H9 (cell line): ENCODE measurements at regions not wholly inside any gene's neighbourhood (a gene's known extent, or its start where the extent isn't known, plus 50 kb on each side); places are given as distances from the start of the nearest gene placed in this dataset.
"Not testable (repeated sequence)": the region's sequence is repeated elsewhere in the genome, so short reads cannot be mapped to it uniquely, and the experiment has no call there.

Experiments used
- DNase-seq: peaks from one replicate; pipeline ENCODE4 v3.0.0-alpha.2; 2017
- H2AFZ ChIP-seq: one replicate; pipeline ENCODE4 v1.6.1; 2013; ENCODE audit warnings: mild to moderate bottlenecking, low read length, control low read depth, moderate library complexity
- H2AK5ac ChIP-seq: 2 replicates; pipeline ENCODE4 v1.6.1; 2013; ENCODE audit warnings: low read length, control low read depth, mixed read lengths; ENCODE audit not compliant: insufficient read length
- H2BK120ac ChIP-seq: one replicate; pipeline ENCODE4 v1.6.1; 2013; ENCODE audit warnings: low read depth, mild to moderate bottlenecking, low read length, control low read depth, inconsistent platforms; ENCODE audit not compliant: poor library complexity, severe bottlenecking
- H2BK12ac ChIP-seq: 2 replicates; pipeline ENCODE4 v1.6.1; 2013; ENCODE audit warnings: low read length, control low read depth, mixed read lengths, low read depth; ENCODE audit not compliant: insufficient read length
- H2BK15ac ChIP-seq: 2 replicates; pipeline ENCODE4 v1.6.1; 2013; ENCODE audit warnings: low read depth, low read length, control low read depth
- H2BK20ac ChIP-seq: one replicate; pipeline ENCODE4 v1.6.1; 2013; ENCODE audit warnings: low read depth, mild to moderate bottlenecking, low read length, control low read depth, inconsistent platforms; ENCODE audit not compliant: poor library complexity, severe bottlenecking
- H2BK5ac ChIP-seq: 2 replicates; pipeline ENCODE4 v1.6.1; 2013; ENCODE audit warnings: low read length, control low read depth, mixed read lengths; ENCODE audit not compliant: insufficient read length
- H3K14ac ChIP-seq: 2 replicates; pipeline ENCODE4 v1.6.1; 2013; ENCODE audit warnings: low read length, control low read depth; ENCODE audit not compliant: insufficient read depth
- H3K18ac ChIP-seq: 2 replicates; pipeline ENCODE4 v1.6.1; 2013; ENCODE audit warnings: low read depth, mild to moderate bottlenecking, mixed read lengths, low read length, control low read depth; ENCODE audit not compliant: insufficient read length
- H3K23ac ChIP-seq: 2 replicates; pipeline ENCODE4 v1.6.1; 2013; ENCODE audit warnings: low read length, control low read depth, mixed read lengths, low read depth; ENCODE audit not compliant: insufficient read length
- H3K23me2 ChIP-seq: 2 replicates; pipeline ENCODE4 v1.6.1; 2013; ENCODE audit warnings: low read depth, mild to moderate bottlenecking, mixed read lengths, low read length, control low read depth; ENCODE audit not compliant: insufficient read length, poor library complexity, severe bottlenecking
- H3K27ac ChIP-seq: 2 replicates; pipeline ENCODE4 v1.5.1; 2013; ENCODE audit warnings: low read length, control low read depth, mixed read lengths, low read depth; ENCODE audit not compliant: insufficient read length
- H3K27me3 ChIP-seq: 2 replicates; pipeline ENCODE4 v1.6.1; 2013; ENCODE audit warnings: low read length, control low read depth, inconsistent platforms; ENCODE audit not compliant: insufficient read depth
- H3K4ac ChIP-seq: 2 replicates; pipeline ENCODE4 v1.6.1; 2013; ENCODE audit warnings: low read depth, mild to moderate bottlenecking, control low read depth, inconsistent platforms, low read length, moderate library complexity
- H3K4me1 ChIP-seq: 2 replicates; pipeline ENCODE4 v1.6.1; 2013; ENCODE audit warnings: low read length, control low read depth, inconsistent platforms; ENCODE audit not compliant: insufficient read depth
- H3K4me2 ChIP-seq: 2 replicates; pipeline ENCODE4 v1.6.1; 2013; ENCODE audit warnings: low read length, control low read depth, mixed read lengths; ENCODE audit not compliant: insufficient read length, insufficient read depth
- H3K56ac ChIP-seq: 2 replicates; pipeline ENCODE4 v1.6.1; 2013; ENCODE audit warnings: low read depth, mild to moderate bottlenecking, mixed read lengths, low read length, control low read depth; ENCODE audit not compliant: insufficient read length
- H3K79me1 ChIP-seq: 2 replicates; pipeline ENCODE4 v1.6.1; 2013; ENCODE audit warnings: low read depth, mild to moderate bottlenecking, moderate library complexity, low read length, control low read depth, inconsistent platforms; ENCODE audit not compliant: insufficient read depth, poor library complexity, severe bottlenecking
- H3K79me2 ChIP-seq: 2 replicates; pipeline ENCODE4 v1.6.1; 2013; ENCODE audit warnings: low read length, control low read depth, inconsistent platforms; ENCODE audit not compliant: insufficient read depth
- H3K9ac ChIP-seq: 2 replicates; pipeline ENCODE4 v1.6.1; 2013; ENCODE audit warnings: low read length, control low read depth, mixed read lengths; ENCODE audit not compliant: insufficient read length; ENCODE audit errors: extremely low read depth
- H3K9me3 ChIP-seq: one replicate; pipeline ENCODE4 v1.6.1; 2013; ENCODE audit warnings: low read depth, low read length, inconsistent platforms; ENCODE audit not compliant: control insufficient read depth
- H3T11ph ChIP-seq: one replicate; pipeline ENCODE4 v1.6.1; 2013; ENCODE audit warnings: mild to moderate bottlenecking, low read length, control low read depth, inconsistent platforms
- H4K20me1 ChIP-seq: one replicate; pipeline ENCODE4 v1.6.1; 2013; ENCODE audit not compliant: control insufficient read depth, insufficient read length, insufficient read depth
- H4K5ac ChIP-seq: 2 replicates; pipeline ENCODE4 v1.6.1; 2013; ENCODE audit warnings: low read depth, mild to moderate bottlenecking, mixed read lengths, low read length, control low read depth; ENCODE audit not compliant: insufficient read length
- H4K8ac ChIP-seq: replicated peaks from 2 replicates; pipeline ENCODE4 v1.6.1; 2013; ENCODE audit warnings: low read length, control low read depth, mixed read lengths, low read depth; ENCODE audit not compliant: insufficient read length
- H4K91ac ChIP-seq: 2 replicates; pipeline ENCODE4 v1.6.1; 2013; ENCODE audit warnings: low read depth, mild to moderate bottlenecking, moderate library complexity, mixed read lengths, low read length, control low read depth; ENCODE audit not compliant: insufficient read length
- H3K27ac Mint-ChIP-seq, 3 experiments: 2 replicates in 2 of 3; 3 replicates in 1 of 3; pipeline ENCODE4 v1.8.0; 2020 to 2021; ENCODE audit warnings: mixed read lengths in 3 of 3, mild to moderate bottlenecking in 1 of 3, moderate library complexity in 1 of 3
- H3K27me3 Mint-ChIP-seq: 2 replicates; pipeline ENCODE4 v1.8.0; 2021; ENCODE audit warnings: low read depth, mild to moderate bottlenecking, moderate library complexity, mixed read lengths
- H3K36me3 Mint-ChIP-seq, 3 experiments: 2 replicates in 2 of 3; 3 replicates in 1 of 3; pipeline ENCODE4 v1.8.0; 2020 to 2021; ENCODE audit warnings: low read depth in 3 of 3, mixed read lengths in 3 of 3; ENCODE audit not compliant: insufficient read depth in 1 of 3
- H3K4me1 Mint-ChIP-seq, 2 experiments: 2 replicates each; pipeline ENCODE4 v1.8.0; 2020; ENCODE audit warnings: mixed read lengths in 2 of 2
- H3K4me3 Mint-ChIP-seq, 2 experiments: 2 replicates in 1 of 2; 3 replicates in 1 of 2; pipeline ENCODE4 v1.8.0; 2020 to 2021; ENCODE audit warnings: mild to moderate bottlenecking in 2 of 2, mixed read lengths in 2 of 2, moderate library complexity in 1 of 2
- H3K9me3 Mint-ChIP-seq, 2 experiments: 2 replicates in 1 of 2; 3 replicates in 1 of 2; pipeline ENCODE4 v1.8.0; 2020; ENCODE audit warnings: mild to moderate bottlenecking in 2 of 2, mixed read lengths in 2 of 2, moderate library complexity in 1 of 2
- WGBS: extraction: QIAGEN DNeasy Blood & Tissue Kit; methylation state at CpG from one replicate; pipeline ENCODE4 v1.1.7; 2013; ENCODE audit warnings: missing lambda C conversion rate, low lambda C conversion rate, mixed read lengths; ENCODE audit not compliant: insufficient read length; ENCODE audit errors: extremely low coverage; 5-methylcytosine and 5-hydroxymethylcytosine counted together

DNA sequence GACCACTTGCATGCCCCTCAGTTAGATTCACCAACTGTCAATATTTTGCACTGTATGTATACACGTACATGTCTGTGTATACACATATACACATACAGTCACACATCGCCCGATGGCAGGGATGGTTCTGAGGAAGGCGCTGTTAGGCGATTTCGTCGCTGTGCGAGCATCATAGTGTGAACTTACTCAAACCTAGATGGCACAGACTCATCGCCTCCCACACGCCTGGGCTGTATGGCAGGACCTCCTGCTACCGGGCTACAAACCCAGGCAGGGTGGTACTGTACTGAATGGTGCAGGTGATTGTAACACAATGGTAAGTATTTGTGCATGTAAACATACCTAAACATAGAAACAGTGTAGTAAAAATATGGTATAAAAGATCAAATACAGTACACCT, 57.2 kb upstream of the LRPAP1 start:
- WGBS, result no CpG with 5 or more reads among the region's 11 CpGs
- not testable (repeated sequence) for H3K27ac Mint-ChIP-seq, H3K4ac ChIP-seq, H3K18ac ChIP-seq, H3K23me2 ChIP-seq, H3K14ac ChIP-seq, H3K27me3 ChIP-seq, H2BK5ac ChIP-seq, H4K8ac ChIP-seq, H3K23ac ChIP-seq, H2BK20ac ChIP-seq, H2BK15ac ChIP-seq, H3K9ac ChIP-seq, H3K56ac ChIP-seq, H4K20me1 ChIP-seq, H3K27ac ChIP-seq, H4K91ac ChIP-seq, H3K79me2 ChIP-seq, H2BK120ac ChIP-seq, H4K5ac ChIP-seq, H2AFZ ChIP-seq, H3K4me1 Mint-ChIP-seq, H3T11ph ChIP-seq, H2AK5ac ChIP-seq, H3K9me3 Mint-ChIP-seq, H3K4me2 ChIP-seq, H3K4me1 ChIP-seq, H3K79me1 ChIP-seq, H2BK12ac ChIP-seq, H3K9me3 ChIP-seq, H3K4me3 Mint-ChIP-seq, H3K36me3 Mint-ChIP-seq, DNase-seq
- peaks cover 29% of the 10 kb centered on the region for H3K27me3 Mint-ChIP-seq

DNA sequence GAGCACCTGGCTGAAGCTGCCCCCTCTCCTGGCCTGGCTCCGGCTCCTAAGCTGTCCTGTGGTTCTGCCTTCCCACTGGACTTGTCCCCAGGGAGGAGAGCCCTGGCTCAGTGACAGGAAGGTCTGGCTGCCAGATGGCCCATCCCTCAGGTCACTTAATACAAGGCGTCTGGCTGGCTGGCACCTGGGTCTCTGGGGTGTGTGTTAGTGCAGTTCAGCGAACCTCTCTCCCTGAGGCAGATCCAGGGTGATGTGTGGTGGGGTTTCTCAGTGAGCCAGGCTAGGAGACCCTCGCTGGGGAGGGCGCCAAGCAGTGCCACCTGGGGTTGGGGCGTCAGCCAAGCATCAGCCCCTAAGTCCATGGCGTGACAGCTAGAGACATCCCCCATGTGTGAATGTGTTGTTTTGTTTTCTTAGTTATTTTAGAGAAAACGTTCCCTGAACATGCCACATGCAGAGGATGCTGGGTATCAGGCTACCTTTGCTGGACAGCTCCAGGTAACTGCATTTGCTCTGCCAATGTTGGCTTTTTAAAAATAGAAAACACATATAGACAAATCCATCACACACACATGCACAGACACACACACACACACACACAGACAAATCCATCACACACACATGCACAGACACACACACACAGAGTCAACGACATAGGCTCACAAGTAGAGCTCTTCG, 56.4 kb upstream of the LRPAP1 start:
- not testable (repeated sequence) for H3K79me2 ChIP-seq, H3K4me1 Mint-ChIP-seq, H4K8ac ChIP-seq, H3K4me3 Mint-ChIP-seq, H3K9me3 Mint-ChIP-seq, H3K23me2 ChIP-seq, H2BK5ac ChIP-seq, H3K27ac Mint-ChIP-seq, H3T11ph ChIP-seq, H2BK15ac ChIP-seq, H2AFZ ChIP-seq, H3K79me1 ChIP-seq, H4K20me1 ChIP-seq, H3K56ac ChIP-seq, H3K4me1 ChIP-seq, H2AK5ac ChIP-seq, H3K14ac ChIP-seq, H2BK20ac ChIP-seq, H3K4me2 ChIP-seq, H2BK120ac ChIP-seq, DNase-seq, H3K9ac ChIP-seq, H3K23ac ChIP-seq, H3K27me3 ChIP-seq, H3K27ac ChIP-seq, H3K18ac ChIP-seq, H3K9me3 ChIP-seq, H3K4ac ChIP-seq, H4K5ac ChIP-seq, H2BK12ac ChIP-seq, H4K91ac ChIP-seq, H3K36me3 Mint-ChIP-seq
- WGBS, result no CpG with 5 or more reads among the region's 10 CpGs
- H3K27me3 Mint-ChIP-seq, result peaks cover 26% of the 10 kb centered on the region
